CD4-positive, alpha-beta memory T cell (primary cell): ENCODE measurements at regions not wholly inside any gene's neighbourhood (a gene's known extent, or its start where the extent isn't known, plus 50 kb on each side); places are given as distances from the start of the nearest gene placed in this dataset.

Experiments used
- CTCF ChIA-PET: fragments of 350-600 bp; sonication (Branson Sonifier 250); formaldehyde crosslinking; loops from one replicate; lab custom pipeline; 2021; ENCODE audit warnings: inconsistent platforms; ENCODE audit not compliant: partially characterized antibody; lab: Charles Lee
- POLR2A ChIA-PET: fragments of 350-600 bp; sonication (Branson Sonifier 250); formaldehyde crosslinking; loops from one replicate; lab custom pipeline; 2021; ENCODE audit not compliant: partially characterized antibody; lab: Charles Lee
- DNase-seq, 5 donors: peaks; one replicate each; pipeline versions ENCODE4 v3.0.0 to v3.0.0-alpha.2; 2020 to 2022; ENCODE audit warnings: mixed read lengths in 1 of 5
- H3K27ac ChIP-seq: one replicate; pipeline ENCODE4 v1.7.0; 2013; ENCODE audit warnings: low read depth, low read length
- H3K27me3 ChIP-seq: 2 replicates; pipeline ENCODE4 v1.7.0; 2013; ENCODE audit warnings: mild to moderate bottlenecking, low read length, moderate library complexity; ENCODE audit not compliant: insufficient read depth
- H3K36me3 ChIP-seq: 2 replicates; pipeline ENCODE4 v1.7.0; 2013; ENCODE audit warnings: mild to moderate bottlenecking, low read length, moderate library complexity; ENCODE audit not compliant: insufficient read depth
- H3K4me1 ChIP-seq: 2 replicates; pipeline ENCODE4 v1.7.0; 2013; ENCODE audit warnings: mild to moderate bottlenecking, low read length, moderate library complexity; ENCODE audit not compliant: insufficient read depth
- H3K4me3 ChIP-seq, 2 donors: one replicate each; pipeline ENCODE4 v1.7.0; 2013; ENCODE audit warnings: low read length in 2 of 2, mild to moderate bottlenecking in 1 of 2
- H3K9me3 ChIP-seq, 2 donors: one replicate each; pipeline ENCODE4 v1.7.0; 2013; ENCODE audit warnings: low read length in 2 of 2, control low read depth in 1 of 2; ENCODE audit not compliant: control insufficient read depth in 1 of 2
- H3K27ac Mint-ChIP-seq, 7 donors: one replicate each; pipeline ENCODE4 v1.8.0; 2020 to 2021; ENCODE audit warnings: mixed read lengths in 7 of 7, mild to moderate bottlenecking in 6 of 7, inconsistent platforms in 3 of 7, moderate library complexity in 3 of 7
- H3K27me3 Mint-ChIP-seq, 2 donors: one replicate each; pipeline ENCODE4 v1.8.0; 2020 to 2021; ENCODE audit warnings: mixed read lengths in 2 of 2
- H3K36me3 Mint-ChIP-seq, 2 donors: one replicate each; pipeline ENCODE4 v1.8.0; 2020 to 2021; ENCODE audit warnings: mixed read lengths in 2 of 2, inconsistent platforms in 1 of 2, mild to moderate bottlenecking in 1 of 2
- H3K4me1 Mint-ChIP-seq, 4 donors: one replicate each; pipeline ENCODE4 v1.8.0; 2020 to 2021; ENCODE audit warnings: mixed read lengths in 4 of 4, mild to moderate bottlenecking in 1 of 4
- H3K4me3 Mint-ChIP-seq, 8 donors: one replicate each; pipeline ENCODE4 v1.8.0; 2020 to 2021; ENCODE audit warnings: mixed read lengths in 8 of 8, mild to moderate bottlenecking in 7 of 8, moderate library complexity in 6 of 8, inconsistent platforms in 3 of 8
- H3K9me3 Mint-ChIP-seq, 8 donors: one replicate each; pipeline ENCODE4 v1.8.0; 2020 to 2021; ENCODE audit warnings: mixed read lengths in 8 of 8, mild to moderate bottlenecking in 5 of 8, inconsistent platforms in 3 of 8, moderate library complexity in 1 of 8
- intact Hi-C: fragments of 100-400 bp; cut with micrococcal nuclease; formaldehyde crosslinking; loops from one replicate; pipeline ENCODE4 v1.15.1; 2023

- H3K4me1 ChIP-seq: no peaks in the 10 kb centered on the region
- no peaks in the 10 kb centered on the region for H3K36me3 ChIP-seq
- H3K27me3 ChIP-seq: no peaks in the 10 kb centered on the region
- Mint-ChIP-seq H3K4me1 (no peaks in the 10 kb centered on the region), H3K27me3 (peaks cover 4 to 9% of the 10 kb centered on the region in 2 donors), H3K4me3 (no peak overlapping the region), H3K9me3 (no peaks in the 10 kb centered on the region), H3K36me3 (no peaks in the 10 kb centered on the region), H3K27ac (no peak overlapping the region)
- ChIA-PET CTCF (interaction anchor here (1.6 kb wide), 1 partner anchor 24 kb away, joined by 5 read pairs; no protein-coding TSS in a partner anchor), POLR2A (no interaction called here)
- no peak overlapping the region for H3K27ac ChIP-seq
- no peak for DNase-seq
- H3K9me3 ChIP-seq: no peaks in the 10 kb centered on the region
- intact Hi-C loops: no loop called here
- no peak overlapping the region for H3K4me3 ChIP-seq
Observed at GRCh38 chr2:176675271-176675949, 406.2 kb downstream of the MTX2 start.

- intact Hi-C loops: no loop called here
- no peak for DNase-seq
- Mint-ChIP-seq H3K4me1 (no peaks in the 10 kb centered on the region), H3K4me3 (no peak overlapping the region), H3K36me3 (no peaks in the 10 kb centered on the region), H3K9me3 (no peaks in the 10 kb centered on the region), H3K27ac (no peak overlapping the region), H3K27me3 (peaks cover 5 to 6% of the 10 kb centered on the region in 2 donors)
- H3K4me1 ChIP-seq: no peaks in the 10 kb centered on the region
- H3K27me3 ChIP-seq: no peaks in the 10 kb centered on the region
- H3K27ac ChIP-seq: no peak overlapping the region
- CTCF ChIA-PET: interaction anchor here (1.2 kb wide), 1 partner anchor 471 kb away, joined by 4 read pairs; no protein-coding TSS in a partner anchor
- H3K36me3 ChIP-seq: no peaks in the 10 kb centered on the region
- POLR2A ChIA-PET: no interaction called here
- no peak overlapping the region for H3K4me3 ChIP-seq
- no peaks in the 10 kb centered on the region for H3K9me3 ChIP-seq
Observed at GRCh38 chr2:176677746-176678265, 408.6 kb downstream of the MTX2 start.

- H3K9me3 Mint-ChIP-seq: no peaks in the 10 kb centered on the region
- H3K36me3 ChIP-seq: no peaks in the 10 kb centered on the region
- no peak for DNase-seq
- H3K4me3 Mint-ChIP-seq: no peak overlapping the region
- no peaks in the 10 kb centered on the region for H3K4me1 ChIP-seq
- H3K27ac Mint-ChIP-seq: no peak overlapping the region
- POLR2A ChIA-PET: no interaction called here
- no peaks in the 10 kb centered on the region for H3K9me3 ChIP-seq
- H3K4me1 Mint-ChIP-seq: no peaks in the 10 kb centered on the region
- no peaks in the 10 kb centered on the region for H3K36me3 Mint-ChIP-seq
- intact Hi-C loops: no loop called here
- H3K27ac ChIP-seq: no peak overlapping the region
- H3K4me3 ChIP-seq: no peak overlapping the region
- no peaks in the 10 kb centered on the region for H3K27me3 ChIP-seq
- CTCF ChIA-PET: interaction anchor here (1.2 kb wide), 1 partner anchor 27 kb away, joined by 3 read pairs; no protein-coding TSS in a partner anchor
- peaks cover 4 to 6% of the 10 kb centered on the region in 2 donors for H3K27me3 Mint-ChIP-seq
Observed at GRCh38 chr2:176678571-176678970, 409.3 kb downstream of the MTX2 start.

- Histone ChIP-seq H3K36me3 (no peaks in the 10 kb centered on the region), H3K4me3 (no peak overlapping the region), H3K27me3 (no peaks in the 10 kb centered on the region), H3K27ac (no peak overlapping the region), H3K9me3 (no peaks in the 10 kb centered on the region), H3K4me1 (no peaks in the 10 kb centered on the region)
- CTCF ChIA-PET: interaction anchor here (1.2 kb wide), 1 partner anchor 27 kb away, joined by 3 read pairs; no protein-coding TSS in a partner anchor
- no peak for DNase-seq
- POLR2A ChIA-PET: no interaction called here
- no peaks in the 10 kb centered on the region for H3K36me3 Mint-ChIP-seq
- peaks cover 3 to 6% of the 10 kb centered on the region in 2 donors for H3K27me3 Mint-ChIP-seq
- H3K9me3 Mint-ChIP-seq: no peaks in the 10 kb centered on the region
- no peak overlapping the region for H3K27ac Mint-ChIP-seq
- H3K4me3 Mint-ChIP-seq: no peak overlapping the region
- no peaks in the 10 kb centered on the region for H3K4me1 Mint-ChIP-seq
- intact Hi-C loops: no loop called here
Observed at GRCh38 chr2:176679061-176679669, 409.9 kb downstream of the MTX2 start.

- Histone ChIP-seq H3K9me3 (no peaks in the 10 kb centered on the region), H3K27me3 (no peaks in the 10 kb centered on the region), H3K4me3 (no peak overlapping the region), H3K36me3 (no peaks in the 10 kb centered on the region), H3K27ac (no peak overlapping the region), H3K4me1 (no peaks in the 10 kb centered on the region)
- no peak for DNase-seq
- POLR2A ChIA-PET: no interaction called here
- no peaks in the 10 kb centered on the region for H3K4me1 Mint-ChIP-seq
- intact Hi-C loops: no loop called here
- H3K27ac Mint-ChIP-seq: peak overlapping the region in 1 of 7 donors; percentile 3
- H3K4me3 Mint-ChIP-seq: no peak overlapping the region
- CTCF ChIA-PET: interaction anchor here (1.0 to 1.5 kb wide), 3 partner anchors 9 to 468 kb away, joined by 3 to 5 read pairs (median 4); no protein-coding TSS in a partner anchor
- H3K36me3 Mint-ChIP-seq: no peaks in the 10 kb centered on the region
- no peaks in the 10 kb centered on the region for H3K9me3 Mint-ChIP-seq
- H3K27me3 Mint-ChIP-seq: peaks cover 3 to 13% of the 10 kb centered on the region in 2 donors
Observed at GRCh38 chr2:176680916-176681516, 411.8 kb downstream of the MTX2 start.

GRCh38 chr2:176681584-176682115 is 412.4 kb downstream of the MTX2 start:
- ChIA-PET CTCF (interaction anchor here (1.0 to 1.5 kb wide), 3 partner anchors 10 to 467 kb away, joined by 3 to 5 read pairs (median 4); no protein-coding TSS in a partner anchor), POLR2A (no interaction called here)
- Mint-ChIP-seq H3K9me3 (no peaks in the 10 kb centered on the region), H3K36me3 (no peaks in the 10 kb centered on the region), H3K4me1 (no peaks in the 10 kb centered on the region), H3K27ac (no peak overlapping the region), H3K4me3 (no peak overlapping the region), H3K27me3 (peaks cover 3 to 16% of the 10 kb centered on the region in 2 donors)
- no peaks in the 10 kb centered on the region for H3K9me3 ChIP-seq
- H3K27ac ChIP-seq: no peak overlapping the region
- H3K4me1 ChIP-seq: no peaks in the 10 kb centered on the region
- DNase-seq: no peak
- H3K36me3 ChIP-seq: no peaks in the 10 kb centered on the region
- intact Hi-C loops: no loop called here
- H3K27me3 ChIP-seq: no peaks in the 10 kb centered on the region
- no peak overlapping the region for H3K4me3 ChIP-seq

- no peak overlapping the region for H3K27ac ChIP-seq
Observed at GRCh38 chr2:176682278-176682677, 413.0 kb downstream of the MTX2 start.

More at GRCh38 chr2:176682278-176682677, 413.0 kb downstream of the MTX2 start:
- Mint-ChIP-seq H3K9me3 (no peaks in the 10 kb centered on the region), H3K4me1 (no peaks in the 10 kb centered on the region), H3K4me3 (no peak overlapping the region), H3K27ac (no peak overlapping the region), H3K27me3 (peaks cover 3 to 16% of the 10 kb centered on the region in 2 donors), H3K36me3 (no peaks in the 10 kb centered on the region)
- Histone ChIP-seq H3K27me3 (no peaks in the 10 kb centered on the region), H3K9me3 (no peaks in the 10 kb centered on the region), H3K4me1 (no peaks in the 10 kb centered on the region), H3K4me3 (no peak overlapping the region), H3K36me3 (no peaks in the 10 kb centered on the region)
- ChIA-PET CTCF (interaction anchor here (1.5 kb wide), 1 partner anchor 30 kb away, joined by 5 read pairs; no protein-coding TSS in a partner anchor), POLR2A (no interaction called here)
- intact Hi-C loops: no loop called here
- no peak for DNase-seq
